B cell (primary cell): ENCODE measurements at regions not wholly inside any gene's neighbourhood (a gene's known extent, or its start where the extent isn't known, plus 50 kb on each side); places are given as distances from the start of the nearest gene placed in this dataset.
"Not testable (repeated sequence)": the region's sequence is repeated elsewhere in the genome, so short reads cannot be mapped to it uniquely, and the experiment has no call there.

ENCODE experiments used
- EZH2 ChIP-seq: IDR thresholded peaks from 2 replicates; pipeline ENCODE4 v1.6.1; 2012; ENCODE audit warnings: borderline replicate concordance, low read depth, mild to moderate bottlenecking, moderate library complexity, low read length; ENCODE audit not compliant: insufficient read depth, poor library complexity, severe bottlenecking
- TF ChIP-seq, protein P1 (sequence below): fragments of 200-600 bp; IDR thresholded peaks from one replicate; pipeline ENCODE4 v1.8.0; 2022; ENCODE audit warnings: antibody characterized with exemption, mild to moderate bottlenecking

DNA sequence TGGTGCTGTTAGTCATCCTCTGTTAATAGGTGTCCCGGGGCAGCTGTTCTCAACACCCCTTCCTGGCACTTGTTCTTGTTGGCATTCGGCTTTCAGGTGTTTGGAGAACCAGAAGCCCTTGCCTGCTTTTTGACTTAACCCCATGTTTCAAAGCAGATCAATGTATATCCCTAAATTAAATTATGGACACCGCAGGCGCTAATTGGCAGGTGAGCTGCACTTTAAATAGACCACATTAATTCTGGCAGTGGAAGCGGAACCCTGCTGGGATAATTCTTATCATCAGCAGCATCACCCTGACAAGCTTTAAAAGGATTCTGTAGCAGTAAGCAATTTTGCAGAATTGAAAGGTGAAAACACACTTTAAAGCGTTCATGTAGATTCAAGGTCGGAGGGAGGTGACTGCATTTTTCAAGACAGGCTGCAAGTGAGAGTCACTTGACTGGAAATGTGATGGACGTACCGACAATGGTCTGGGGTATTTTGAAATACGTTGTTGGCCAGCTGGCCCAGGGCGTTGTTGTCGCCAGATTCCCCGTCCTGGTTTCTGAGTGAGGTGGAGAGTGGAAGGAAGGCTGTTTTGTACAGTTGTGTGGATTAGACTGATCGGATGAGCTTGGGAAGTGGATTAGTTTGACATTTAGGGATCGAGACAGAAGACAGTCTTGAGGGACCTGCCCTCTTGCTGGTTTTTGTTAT lies 55.1 kb downstream of the NPIPB11 start:
- TF ChIP-seq, protein P1, sequence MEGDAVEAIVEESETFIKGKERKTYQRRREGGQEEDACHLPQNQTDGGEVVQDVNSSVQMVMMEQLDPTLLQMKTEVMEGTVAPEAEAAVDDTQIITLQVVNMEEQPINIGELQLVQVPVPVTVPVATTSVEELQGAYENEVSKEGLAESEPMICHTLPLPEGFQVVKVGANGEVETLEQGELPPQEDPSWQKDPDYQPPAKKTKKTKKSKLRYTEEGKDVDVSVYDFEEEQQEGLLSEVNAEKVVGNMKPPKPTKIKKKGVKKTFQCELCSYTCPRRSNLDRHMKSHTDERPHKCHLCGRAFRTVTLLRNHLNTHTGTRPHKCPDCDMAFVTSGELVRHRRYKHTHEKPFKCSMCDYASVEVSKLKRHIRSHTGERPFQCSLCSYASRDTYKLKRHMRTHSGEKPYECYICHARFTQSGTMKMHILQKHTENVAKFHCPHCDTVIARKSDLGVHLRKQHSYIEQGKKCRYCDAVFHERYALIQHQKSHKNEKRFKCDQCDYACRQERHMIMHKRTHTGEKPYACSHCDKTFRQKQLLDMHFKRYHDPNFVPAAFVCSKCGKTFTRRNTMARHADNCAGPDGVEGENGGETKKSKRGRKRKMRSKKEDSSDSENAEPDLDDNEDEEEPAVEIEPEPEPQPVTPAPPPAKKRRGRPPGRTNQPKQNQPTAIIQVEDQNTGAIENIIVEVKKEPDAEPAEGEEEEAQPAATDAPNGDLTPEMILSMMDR = not testable (repeated sequence)
- TF ChIP-seq EZH2 = not testable (repeated sequence)
